DND-41 (cell line): ENCODE measurements at regions not wholly inside any gene's neighbourhood (a gene's known extent, or its start where the extent isn't known, plus 50 kb on each side); places are given as distances from the start of the nearest gene placed in this dataset.

ENCODE experiments used
- ATAC-seq: fragments of 200-7000 bp; cut with Tn5 transposase; 3 replicates; pipeline ENCODE4 v1.9.1; 2021; ENCODE audit warnings: low read depth; ENCODE audit not compliant: insufficient read depth
- DNase-seq: peaks from one replicate; pipeline ENCODE4 v3.0.0-alpha.2; 2020
- H2AFZ ChIP-seq: 2 replicates; pipeline ENCODE4 v1.6.0; 2012; ENCODE audit warnings: low read depth, low read length
- H3K27ac ChIP-seq: 2 replicates; pipeline ENCODE4 v1.5.1; 2012; ENCODE audit warnings: low read length, inconsistent platforms
- H3K27me3 ChIP-seq: fragments of 200-600 bp; sonication (generic); 2 replicates; pipeline ENCODE4 v1.6.0; 2012; ENCODE audit warnings: low read length, mild to moderate bottlenecking, inconsistent platforms; ENCODE audit not compliant: insufficient read depth, poor library complexity
- H3K36me3 ChIP-seq: 2 replicates; pipeline ENCODE4 v1.5.1; 2012; ENCODE audit warnings: low read length, inconsistent platforms; ENCODE audit not compliant: insufficient read depth
- H3K4me1 ChIP-seq: 2 replicates; pipeline ENCODE4 v1.5.1; 2012; ENCODE audit warnings: mild to moderate bottlenecking, low read length; ENCODE audit not compliant: insufficient read depth
- H3K4me2 ChIP-seq: 2 replicates; pipeline ENCODE4 v1.6.0; 2012; ENCODE audit warnings: mild to moderate bottlenecking, moderate library complexity, low read length, inconsistent platforms; ENCODE audit not compliant: insufficient read depth
- H3K4me3 ChIP-seq, 2 experiments: fragments of 200-600 bp in 1 of 2; shearing (Covaris generic) in 1 of 2; 2 replicates each; pipeline ENCODE4 v1.5.1; 2012 to 2016; ENCODE audit warnings: inconsistent platforms in 2 of 2, low read length in 2 of 2, mild to moderate bottlenecking in 2 of 2, low read depth in 1 of 2, moderate library complexity in 1 of 2
- H3K79me2 ChIP-seq: 2 replicates; pipeline ENCODE4 v1.6.0; 2012; ENCODE audit warnings: low read length, inconsistent platforms; ENCODE audit not compliant: insufficient read depth
- H3K9ac ChIP-seq: 2 replicates; pipeline ENCODE4 v1.6.0; 2012; ENCODE audit warnings: low read depth, mild to moderate bottlenecking, inconsistent platforms, low read length, moderate library complexity
- H3K9me3 ChIP-seq: 2 replicates; pipeline ENCODE4 v1.5.1; 2012; ENCODE audit warnings: low read length, moderate library complexity, mild to moderate bottlenecking, inconsistent platforms; ENCODE audit not compliant: insufficient read depth, severe bottlenecking
- H4K20me1 ChIP-seq: 2 replicates; pipeline ENCODE4 v1.6.0; 2012; ENCODE audit warnings: low read length; ENCODE audit not compliant: insufficient read depth
- CTCF ChIP-seq: IDR thresholded peaks from 2 replicates; pipeline ENCODE4 v1.5.1; 2012; ENCODE audit warnings: borderline replicate concordance, low read length, moderate library complexity, mild to moderate bottlenecking; ENCODE audit not compliant: poor library complexity, severe bottlenecking; ENCODE audit errors: extremely low read depth
- EZH2 ChIP-seq: IDR thresholded peaks from 3 replicates; pipeline ENCODE4 v1.6.1; 2012; ENCODE audit warnings: borderline replicate concordance, low read depth, mild to moderate bottlenecking, moderate library complexity, low read length, inconsistent platforms; ENCODE audit not compliant: severe bottlenecking

- Histone ChIP-seq H3K4me2 (no peak overlapping the region), H3K79me2 (no peaks in the 10 kb centered on the region), H3K4me3 (no peak overlapping the region), H2AFZ (no peak overlapping the region), H3K27me3 (no peaks in the 10 kb centered on the region), H3K9me3 (no peaks in the 10 kb centered on the region), H4K20me1 (no peaks in the 10 kb centered on the region), H3K9ac (no peak overlapping the region), H3K4me1 (no peaks in the 10 kb centered on the region), H3K36me3 (no peaks in the 10 kb centered on the region), H3K27ac (no peak overlapping the region)
- no peak for ATAC-seq
- TF ChIP-seq CTCF = no peak
- DNase-seq = no peak
Observed at GRCh38 chr1:63264161-63264560, 58.2 kb upstream of the FOXD3 start.

- no peaks in the 10 kb centered on the region for H3K36me3 ChIP-seq
- H3K79me2 ChIP-seq = no peaks in the 10 kb centered on the region
- H2AFZ ChIP-seq = no peak overlapping the region
- H3K4me1 ChIP-seq = no peaks in the 10 kb centered on the region
- no peak for TF ChIP-seq CTCF
- no peak for TF ChIP-seq EZH2
- H4K20me1 ChIP-seq = no peaks in the 10 kb centered on the region
- H3K9ac ChIP-seq = no peak overlapping the region
- H3K4me2 ChIP-seq = no peak overlapping the region
- H3K4me3 ChIP-seq = no peak overlapping the region
- DNase-seq (no peak), ATAC-seq (no peak)
- no peak overlapping the region for H3K27ac ChIP-seq
- H3K27me3 ChIP-seq = no peaks in the 10 kb centered on the region
- no peaks in the 10 kb centered on the region for H3K9me3 ChIP-seq
Observed at GRCh38 chr1:63266857-63267256, 55.5 kb upstream of the FOXD3 start.

GRCh38 chr1:63268876-63269275 is 53.5 kb upstream of the FOXD3 start:
- Histone ChIP-seq H3K27me3 (no peaks in the 10 kb centered on the region), H3K4me1 (no peaks in the 10 kb centered on the region), H3K4me2 (no peak overlapping the region), H3K9ac (no peak overlapping the region), H3K36me3 (no peaks in the 10 kb centered on the region), H3K9me3 (no peaks in the 10 kb centered on the region), H3K27ac (no peak overlapping the region), H4K20me1 (no peaks in the 10 kb centered on the region), H2AFZ (no peak overlapping the region), H3K4me3 (no peak overlapping the region), H3K79me2 (no peaks in the 10 kb centered on the region)
- TF ChIP-seq EZH2 = no peak
- TF ChIP-seq CTCF = no peak
- ATAC-seq (no peak), DNase-seq (no peak)

GRCh38 chr1:63269571-63269970 is 52.8 kb upstream of the FOXD3 start:
- no peak overlapping the region for H2AFZ ChIP-seq
- no peak overlapping the region for H3K4me2 ChIP-seq
- ATAC-seq (no peak), DNase-seq (no peak)
- TF ChIP-seq EZH2 (no peak), CTCF (no peak)
- no peaks in the 10 kb centered on the region for H3K36me3 ChIP-seq
- no peaks in the 10 kb centered on the region for H3K4me1 ChIP-seq
- H4K20me1 ChIP-seq = no peaks in the 10 kb centered on the region
- H3K4me3 ChIP-seq = no peak overlapping the region
- H3K79me2 ChIP-seq = no peaks in the 10 kb centered on the region
- no peaks in the 10 kb centered on the region for H3K27me3 ChIP-seq
- no peak overlapping the region for H3K9ac ChIP-seq
- no peak overlapping the region for H3K27ac ChIP-seq
- H3K9me3 ChIP-seq = no peaks in the 10 kb centered on the region
